PC-3 (cell line): ENCODE measurements at regions not wholly inside any gene's neighbourhood (a gene's known extent, or its start where the extent isn't known, plus 50 kb on each side); places are given as distances from the start of the nearest gene placed in this dataset.

Experiments
- ATAC-seq: fragments of 200-7000 bp; cut with Tn5 transposase; 2 replicates; pipeline ENCODE4 v1.9.1; 2020; ENCODE audit warnings: mild to moderate bottlenecking, moderate library complexity
- BruUV-seq: library from RNA; stranded (reverse); fragments of 400-500 nt; replicated peaks from 2 replicates; lab custom pipeline; 2021; lab: Mats Ljungman, UMichigan
- CTCF ChIA-PET: fragments of 300-600 bp; sonication (Branson Sonifier 250); formaldehyde crosslinking; loops from one replicate; lab custom pipeline; 2022; ENCODE audit warnings: antibody characterized with exemption; lab: Charles Lee
- POLR2A ChIA-PET: fragments of 300-600 bp; sonication (Branson Sonifier 250); formaldehyde crosslinking; loops from one replicate; lab custom pipeline; 2022; ENCODE audit warnings: antibody characterized with exemption; ENCODE audit not compliant: unreplicated experiment; lab: Charles Lee
- DNase-seq: peaks from one replicate; pipeline ENCODE4 v3.0.0-alpha.2; 2015
- H2AFZ ChIP-seq: fragments of 300-600 bp; sonication (generic); 2 replicates; pipeline ENCODE4 v1.6.0; 2016; ENCODE audit warnings: antibody characterized with exemption, low read length
- H3F3A ChIP-seq: fragments of 300-600 bp; sonication (generic); one replicate; pipeline ENCODE4 v1.6.0; 2017; ENCODE audit warnings: antibody characterized with exemption, low read length, control low read depth, mild to moderate bottlenecking; ENCODE audit not compliant: unreplicated experiment
- H3K27ac ChIP-seq: fragments of 300-600 bp; sonication (generic); 2 replicates; pipeline ENCODE4 v1.5.1; 2016; ENCODE audit warnings: mild to moderate bottlenecking, low read length
- H3K27me3 ChIP-seq: fragments of 300-600 bp; sonication (generic); 2 replicates; pipeline ENCODE4 v1.6.1; 2016; ENCODE audit warnings: low read length, mixed read lengths
- H3K36me3 ChIP-seq: fragments of 300-600 bp; sonication (generic); 2 replicates; pipeline ENCODE4 v1.6.1; 2016; ENCODE audit warnings: low read depth, mixed run types, low read length, mixed read lengths
- H3K4me1 ChIP-seq: fragments of 300-600 bp; sonication (generic); 2 replicates; pipeline ENCODE4 v1.5.1; 2016; ENCODE audit warnings: low read length; ENCODE audit not compliant: insufficient read depth
- H3K4me2 ChIP-seq: fragments of 300-600 bp; sonication (generic); 2 replicates; pipeline ENCODE4 v1.6.0; 2016; ENCODE audit warnings: low read length
- H3K4me3 ChIP-seq: fragments of 300-600 bp; sonication (generic); 2 replicates; pipeline ENCODE4 v1.5.1; 2016; ENCODE audit warnings: mild to moderate bottlenecking, low read length, mixed read lengths
- H3K79me2 ChIP-seq: fragments of 300-600 bp; sonication (generic); 2 replicates; pipeline ENCODE4 v1.6.1; 2017; ENCODE audit warnings: low read length, mixed read lengths
- H3K9ac ChIP-seq: fragments of 300-600 bp; sonication (generic); 2 replicates; pipeline ENCODE4 v1.6.0; 2016; ENCODE audit warnings: mild to moderate bottlenecking, low read length
- H3K9me2 ChIP-seq: fragments of 300-600 bp; sonication (generic); replicated peaks from 2 replicates; pipeline ENCODE4 v1.6.1; 2016; ENCODE audit warnings: mixed run types, low read length, mixed read lengths
- H3K9me3 ChIP-seq: fragments of 300-600 bp; sonication (generic); 2 replicates; pipeline ENCODE4 v1.6.1; 2016; ENCODE audit warnings: low read length, mixed read lengths
- H4K20me1 ChIP-seq: fragments of 300-600 bp; sonication (generic); 2 replicates; pipeline ENCODE4 v1.6.1; 2016; ENCODE audit warnings: low read length, mixed read lengths
- CTCF ChIP-seq: fragments of 300-600 bp; sonication (generic); conservative IDR thresholded peaks from 2 replicates; pipeline ENCODE4 v1.5.1; 2017; ENCODE audit warnings: antibody characterized with exemption, low read depth, mild to moderate bottlenecking, low read length
- EZH2 ChIP-seq: fragments of 300-600 bp; sonication (generic); IDR thresholded peaks from one replicate; pipeline ENCODE4 v1.6.1; 2017; ENCODE audit warnings: antibody characterized with exemption, mild to moderate bottlenecking, low read length; ENCODE audit not compliant: unreplicated experiment
- EZH2phosphoT487 ChIP-seq: fragments of 300-600 bp; sonication (generic); IDR thresholded peaks from 2 replicates; pipeline ENCODE4 v1.6.1; 2018; ENCODE audit warnings: mild to moderate bottlenecking, antibody characterized with exemption, low read length, borderline replicate concordance
- intact Hi-C: fragments of 100-400 bp; cut with micrococcal nuclease; formaldehyde crosslinking; loops from 2 replicates; pipeline ENCODE4 v1.9.0; 2023

DNA sequence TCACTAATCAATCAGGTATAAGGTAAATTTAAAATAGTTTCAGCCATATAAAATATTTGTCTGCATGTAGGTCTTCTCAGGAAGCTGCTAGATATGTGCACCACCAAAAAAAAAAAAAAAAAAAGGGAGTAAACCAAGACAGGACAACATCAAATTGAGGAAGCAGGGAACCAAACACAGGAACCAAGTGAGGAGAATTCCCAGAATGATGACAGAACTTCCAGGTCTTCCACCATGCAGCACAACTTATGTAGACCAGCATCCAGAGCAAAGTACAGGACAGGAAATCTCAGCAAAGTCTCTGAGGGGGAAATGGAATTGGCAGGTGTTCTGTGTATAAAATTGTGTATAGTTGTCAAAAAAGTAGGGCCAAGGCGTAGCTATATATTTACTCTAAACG is 101.2 kb upstream of the CTSC start:
- Histone ChIP-seq H3K27me3 (no peaks in the 10 kb centered on the region), H3F3A (no peaks in the 10 kb centered on the region), H3K4me3 (no peak overlapping the region), H3K4me1 (peaks cover 15% of the 10 kb centered on the region), H3K27ac (no peak overlapping the region), H4K20me1 (no peaks in the 10 kb centered on the region), H3K4me2 (no peak overlapping the region), H3K36me3 (no peaks in the 10 kb centered on the region), H3K9me3 (0 out of 2 replicates have a peak, but pooled peaks cover 6% of the 10 kb centered on the region), H3K9ac (no peak overlapping the region), H2AFZ (0 out of 2 replicates have a peak overlapping the region, but pooled peaks have one; percentile 17), H3K9me2 (no peaks in the 10 kb centered on the region), H3K79me2 (no peaks in the 10 kb centered on the region)
- BruUV-seq, result no TSS peak
- POLR2A ChIA-PET, result no interaction called here
- DNase-seq (no peak), ATAC-seq (no peak)
- no peak for TF ChIP-seq EZH2
- TF ChIP-seq CTCF, result no peak
- no peak for TF ChIP-seq EZH2phosphoT487
- intact Hi-C loops, result no loop called here
- CTCF ChIA-PET, result no interaction called here

- H3K4me1 ChIP-seq, result peaks cover 22% of the 10 kb centered on the region
- no peak overlapping the region for H3K27ac ChIP-seq
- H3K36me3 ChIP-seq, result no peaks in the 10 kb centered on the region
- 0 out of 2 replicates have a peak, but pooled peaks cover 6% of the 10 kb centered on the region for H3K9me3 ChIP-seq
- H4K20me1 ChIP-seq, result no peaks in the 10 kb centered on the region
- no peak for TF ChIP-seq EZH2
- no peak for TF ChIP-seq CTCF
- TF ChIP-seq EZH2phosphoT487, result no peak
- intact Hi-C loops, result no loop called here
- CTCF ChIA-PET, result no interaction called here
- H3K79me2 ChIP-seq, result no peaks in the 10 kb centered on the region
- no peak for ATAC-seq
- H3K9ac ChIP-seq, result no peak overlapping the region
- H3K27me3 ChIP-seq, result no peaks in the 10 kb centered on the region
- POLR2A ChIA-PET, result no interaction called here
- BruUV-seq, result no TSS peak
- H3K4me3 ChIP-seq, result no peak overlapping the region
- H3F3A ChIP-seq, result no peaks in the 10 kb centered on the region
- no peaks in the 10 kb centered on the region for H3K9me2 ChIP-seq
- no peak for DNase-seq
- H2AFZ ChIP-seq, result no peak overlapping the region
- no peak overlapping the region for H3K4me2 ChIP-seq
Observed at GRCh38 chr11:88435415-88435814, 97.9 kb upstream of the CTSC start.

DNA sequence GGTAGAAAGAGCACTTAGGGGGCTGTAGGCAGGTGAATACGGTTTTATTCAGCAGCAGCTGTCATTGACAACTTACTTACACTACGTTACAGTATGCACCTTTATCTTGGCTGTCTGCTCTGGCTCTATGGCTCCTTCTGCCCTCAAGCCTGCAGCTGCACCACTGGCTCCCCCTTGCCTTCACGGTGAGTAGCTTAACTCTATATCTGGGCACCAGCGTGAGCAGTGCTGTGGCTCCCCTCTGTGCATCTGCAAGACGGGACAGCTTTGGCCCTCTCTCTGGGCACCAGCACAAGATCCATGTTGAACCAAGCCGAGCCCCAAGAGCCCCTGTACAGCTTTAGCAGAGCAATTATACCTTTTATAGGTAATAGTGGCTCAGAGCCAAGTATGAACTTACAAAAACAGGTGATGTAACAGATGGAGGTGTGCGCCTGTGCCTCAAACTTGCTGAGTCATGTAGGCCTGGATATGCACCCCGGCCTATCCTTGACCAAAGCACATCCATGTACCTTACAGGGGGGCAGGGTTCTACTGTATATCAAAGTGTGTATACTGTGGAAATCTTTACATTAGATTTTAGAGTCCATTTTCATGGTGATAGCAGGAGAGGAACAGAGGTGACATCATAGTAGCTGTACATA is 96.9 kb upstream of the CTSC start:
- Histone ChIP-seq H3K27me3 (no peaks in the 10 kb centered on the region), H3K9me2 (no peaks in the 10 kb centered on the region), H3K4me3 (no peak overlapping the region), H3K27ac (no peak overlapping the region), H2AFZ (no peak overlapping the region), H3K4me1 (peaks cover 15% of the 10 kb centered on the region), H3K4me2 (no peak overlapping the region), H4K20me1 (no peaks in the 10 kb centered on the region), H3K9me3 (0 out of 2 replicates have a peak, but pooled peaks cover 6% of the 10 kb centered on the region), H3K79me2 (no peaks in the 10 kb centered on the region), H3F3A (no peaks in the 10 kb centered on the region), H3K9ac (no peak overlapping the region), H3K36me3 (no peaks in the 10 kb centered on the region)
- DNase-seq, result peak; percentile 19
- CTCF ChIA-PET, result no interaction called here
- POLR2A ChIA-PET, result no interaction called here
- ATAC-seq, result no peak
- intact Hi-C loops, result no loop called here
- TF ChIP-seq EZH2, result no peak
- TF ChIP-seq EZH2phosphoT487, result no peak
- TF ChIP-seq CTCF, result no peak
- no TSS peak for BruUV-seq
